ENCODE measurements at regions not wholly inside any gene's neighbourhood (a gene's known extent, or its start where the extent isn't known, plus 50 kb on each side); places are given as distances from the start of the nearest gene placed in this dataset.
A peak's percentile ranks its signal among the peaks of the same experiment; 100 is the strongest.

DNA sequence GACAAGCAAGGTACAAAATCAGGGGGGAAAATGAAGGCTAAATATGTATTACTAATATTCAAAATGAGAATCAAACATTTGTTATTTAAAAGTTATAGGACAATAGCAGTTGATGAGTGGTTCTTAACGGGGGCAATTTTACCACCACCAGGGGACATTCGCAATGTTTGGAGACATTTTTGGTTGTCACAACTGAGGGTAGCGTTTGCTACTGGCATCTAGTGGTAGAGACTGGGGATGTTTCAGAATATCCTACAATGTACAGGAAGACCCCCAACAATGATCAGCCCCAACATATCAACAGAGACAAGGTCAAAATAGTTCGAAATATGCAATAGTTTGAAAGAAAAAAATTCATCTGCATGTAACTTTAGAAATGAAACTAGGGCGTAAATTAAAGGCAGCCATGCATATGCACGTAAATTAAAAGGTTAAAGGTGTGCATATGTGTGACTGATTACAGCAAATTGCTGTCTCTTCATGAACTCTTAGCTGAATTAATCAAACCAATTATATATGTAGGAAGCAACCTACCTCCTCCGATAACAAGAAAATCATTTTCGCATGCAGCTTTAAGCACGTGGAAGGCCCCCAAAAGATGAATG lies 61.2 kb upstream of the CUL3 start:
- H3K4me3 Mint-ChIP-seq = no peak overlapping the region
- no peaks in the 10 kb centered on the region for H3K9me3 ChIP-seq (replicated peaks in 1 of 2; ENCODE audit: control insufficient read depth in 1 of 2, insufficient read depth in 1 of 2, low read length in 2 of 2)
- H3K36me3 Mint-ChIP-seq = no peaks in the 10 kb centered on the region
- H3K4me1 Mint-ChIP-seq = peaks cover 3% of the 10 kb centered on the region
- intact Hi-C loops (cut with micrococcal nuclease) = no loop called here
- peaks cover 0 to 2% (median 0%) of the 10 kb centered on the region in 7 donors for H3K9me3 Mint-ChIP-seq
- H3K4me2 ChIP-seq (replicated peaks; ENCODE audit: extremely low read depth, low read length, poor library complexity, severe bottlenecking) = no peak overlapping the region
- H3K4me1 ChIP-seq (ENCODE audit: control insufficient read depth in 1 of 2, insufficient read depth in 2 of 2, low read length in 2 of 2) = no peaks in the 10 kb centered on the region
- WGBS (ENCODE audit: insufficient coverage) = no CpG with 5 or more reads among the region's 9 CpGs
- no peaks in the 10 kb centered on the region for H3K79me2 ChIP-seq (ENCODE audit: insufficient read depth, low read length)
- H3K36me3 ChIP-seq (replicated peaks in 1 of 2; ENCODE audit: control insufficient read depth in 1 of 2, insufficient read depth in 2 of 2, low read length in 2 of 2) = no peaks in the 10 kb centered on the region
- no peak overlapping the region for H2AFZ ChIP-seq (ENCODE audit: insufficient read depth, low read depth, low read length, poor library complexity, severe bottlenecking)
- peaks cover 0 to 1% (median 0%) of the 10 kb centered on the region in 3 donors for H3K27me3 Mint-ChIP-seq (ENCODE audit: low read depth in 3 of 3)
- H3K9ac ChIP-seq (ENCODE audit: insufficient read depth, low read length, poor library complexity, severe bottlenecking) = no peak overlapping the region
- no peak overlapping the region for H3K27ac Mint-ChIP-seq
- no peaks in the 10 kb centered on the region for H3K27me3 ChIP-seq (ENCODE audit: control insufficient read depth in 2 of 2, insufficient read depth in 2 of 2, low read length in 2 of 2)
- H3K27ac ChIP-seq (ENCODE audit: low read depth in 1 of 2, low read length in 2 of 2) = no peak overlapping the region
- no peaks in the 10 kb centered on the region for H4K20me1 ChIP-seq (ENCODE audit: insufficient read depth, low read length)
- TF ChIP-seq, protein P1, sequence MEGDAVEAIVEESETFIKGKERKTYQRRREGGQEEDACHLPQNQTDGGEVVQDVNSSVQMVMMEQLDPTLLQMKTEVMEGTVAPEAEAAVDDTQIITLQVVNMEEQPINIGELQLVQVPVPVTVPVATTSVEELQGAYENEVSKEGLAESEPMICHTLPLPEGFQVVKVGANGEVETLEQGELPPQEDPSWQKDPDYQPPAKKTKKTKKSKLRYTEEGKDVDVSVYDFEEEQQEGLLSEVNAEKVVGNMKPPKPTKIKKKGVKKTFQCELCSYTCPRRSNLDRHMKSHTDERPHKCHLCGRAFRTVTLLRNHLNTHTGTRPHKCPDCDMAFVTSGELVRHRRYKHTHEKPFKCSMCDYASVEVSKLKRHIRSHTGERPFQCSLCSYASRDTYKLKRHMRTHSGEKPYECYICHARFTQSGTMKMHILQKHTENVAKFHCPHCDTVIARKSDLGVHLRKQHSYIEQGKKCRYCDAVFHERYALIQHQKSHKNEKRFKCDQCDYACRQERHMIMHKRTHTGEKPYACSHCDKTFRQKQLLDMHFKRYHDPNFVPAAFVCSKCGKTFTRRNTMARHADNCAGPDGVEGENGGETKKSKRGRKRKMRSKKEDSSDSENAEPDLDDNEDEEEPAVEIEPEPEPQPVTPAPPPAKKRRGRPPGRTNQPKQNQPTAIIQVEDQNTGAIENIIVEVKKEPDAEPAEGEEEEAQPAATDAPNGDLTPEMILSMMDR (IDR thresholded peaks at IDR 0.05) = peak; percentile 41
- no peak for DNase-seq
- no peak overlapping the region for H3K4me3 ChIP-seq (replicated peaks in 1 of 3; ENCODE audit: low read depth in 2 of 3, low read length in 3 of 3)

DNA sequence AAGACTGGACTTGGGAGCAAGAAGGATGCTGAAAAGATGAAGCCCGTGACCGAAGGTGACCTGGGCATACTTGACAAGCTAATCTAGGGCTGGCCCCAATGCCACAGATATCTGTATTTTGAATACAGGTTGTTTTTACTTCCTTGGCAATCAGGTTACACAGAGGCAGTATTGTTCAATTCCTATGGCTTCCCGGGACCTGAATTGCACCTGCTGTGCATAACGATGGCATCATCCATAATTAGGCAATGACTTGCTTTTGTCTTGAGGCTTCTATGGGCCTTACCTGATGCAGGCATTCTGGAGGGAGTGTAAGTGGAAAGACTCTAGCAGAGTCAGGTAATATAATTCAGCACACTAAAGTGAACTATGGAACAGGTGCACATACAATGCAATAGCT lies 60.6 kb upstream of the CUL3 start:
- Mint-ChIP-seq H3K27ac (no peak overlapping the region), H3K4me3 (no peak overlapping the region), H3K9me3 (peaks cover 0 to 2% (median 0%) of the 10 kb centered on the region in 7 donors), H3K36me3 (no peaks in the 10 kb centered on the region), H3K27me3 (ENCODE audit: low read depth in 3 of 3) (peaks cover 0 to 1% (median 0%) of the 10 kb centered on the region in 3 donors), H3K4me1 (peaks cover 3% of the 10 kb centered on the region)
- Histone ChIP-seq H3K4me1 (ENCODE audit: control insufficient read depth in 1 of 2, insufficient read depth in 2 of 2, low read length in 2 of 2) (no peaks in the 10 kb centered on the region), H3K9me3 (replicated peaks in 1 of 2; ENCODE audit: control insufficient read depth in 1 of 2, insufficient read depth in 1 of 2, low read length in 2 of 2) (no peaks in the 10 kb centered on the region), H3K79me2 (ENCODE audit: insufficient read depth, low read length) (no peaks in the 10 kb centered on the region), H3K9ac (ENCODE audit: insufficient read depth, low read length, poor library complexity, severe bottlenecking) (no peak overlapping the region), H3K36me3 (replicated peaks in 1 of 2; ENCODE audit: control insufficient read depth in 1 of 2, insufficient read depth in 2 of 2, low read length in 2 of 2) (no peaks in the 10 kb centered on the region), H3K4me3 (replicated peaks in 1 of 3; ENCODE audit: low read depth in 2 of 3, low read length in 3 of 3) (no peak overlapping the region), H3K4me2 (replicated peaks; ENCODE audit: extremely low read depth, low read length, poor library complexity, severe bottlenecking) (no peak overlapping the region), H4K20me1 (ENCODE audit: insufficient read depth, low read length) (no peaks in the 10 kb centered on the region), H3K27me3 (ENCODE audit: control insufficient read depth in 2 of 2, insufficient read depth in 2 of 2, low read length in 2 of 2) (no peaks in the 10 kb centered on the region), H2AFZ (ENCODE audit: insufficient read depth, low read depth, low read length, poor library complexity, severe bottlenecking) (no peak overlapping the region), H3K27ac (ENCODE audit: low read depth in 1 of 2, low read length in 2 of 2) (no peak overlapping the region)
- WGBS (ENCODE audit: insufficient coverage) = 82% methylated on average over 4 of the region's 4 CpGs
- no peak for DNase-seq
- TF ChIP-seq, protein P1 (IDR thresholded peaks at IDR 0.05) = no peak
- intact Hi-C loops (cut with micrococcal nuclease) = no loop called here
